Colonic mucosa (tissue), 4 donors: ENCODE measurements at regions not wholly inside any gene's neighbourhood (a gene's known extent, or its start where the extent isn't known, plus 50 kb on each side); places are given as distances from the start of the nearest gene placed in this dataset.

Source experiments
- DNase-seq: peaks from one replicate; pipeline ENCODE4 v3.0.0-alpha.2; 2020
- H3K27ac ChIP-seq: fragments of 200-600 bp; one replicate; pipeline ENCODE4 v1.8.0; 2021
- H3K27me3 ChIP-seq: fragments of 200-600 bp; one replicate; pipeline ENCODE4 v1.8.0; 2021
- H3K36me3 ChIP-seq: fragments of 200-600 bp; one replicate; pipeline ENCODE4 v1.8.0; 2021
- H3K4me1 ChIP-seq: fragments of 200-600 bp; one replicate; pipeline ENCODE4 v1.8.0; 2021; ENCODE audit warnings: mild to moderate bottlenecking
- H3K4me3 ChIP-seq: fragments of 200-600 bp; one replicate; pipeline ENCODE4 v1.8.0; 2021
- H3K9ac ChIP-seq, 2 donors: one replicate each; pipeline ENCODE4 v1.7.0; 2013; ENCODE audit warnings: control low read depth in 2 of 2, low read depth in 2 of 2, low read length in 2 of 2
- H3K9me3 ChIP-seq: fragments of 200-600 bp; one replicate; pipeline ENCODE4 v1.8.0; 2021
- CTCF ChIP-seq: fragments of 200-600 bp; IDR thresholded peaks from one replicate; pipeline ENCODE4 v1.8.0; 2022; ENCODE audit warnings: antibody characterized with exemption, mild to moderate bottlenecking
- intact Hi-C: fragments of 100-400 bp; cut with DNase I; formaldehyde crosslinking; loops from one replicate; pipeline ENCODE4 v1.14.1; 2022
- donor health status: healthy.
- donor health status: DM: no; HTN: no; CAD: no.
- donor health status: DM: no; HTN: no; CAD: no.

DNA sequence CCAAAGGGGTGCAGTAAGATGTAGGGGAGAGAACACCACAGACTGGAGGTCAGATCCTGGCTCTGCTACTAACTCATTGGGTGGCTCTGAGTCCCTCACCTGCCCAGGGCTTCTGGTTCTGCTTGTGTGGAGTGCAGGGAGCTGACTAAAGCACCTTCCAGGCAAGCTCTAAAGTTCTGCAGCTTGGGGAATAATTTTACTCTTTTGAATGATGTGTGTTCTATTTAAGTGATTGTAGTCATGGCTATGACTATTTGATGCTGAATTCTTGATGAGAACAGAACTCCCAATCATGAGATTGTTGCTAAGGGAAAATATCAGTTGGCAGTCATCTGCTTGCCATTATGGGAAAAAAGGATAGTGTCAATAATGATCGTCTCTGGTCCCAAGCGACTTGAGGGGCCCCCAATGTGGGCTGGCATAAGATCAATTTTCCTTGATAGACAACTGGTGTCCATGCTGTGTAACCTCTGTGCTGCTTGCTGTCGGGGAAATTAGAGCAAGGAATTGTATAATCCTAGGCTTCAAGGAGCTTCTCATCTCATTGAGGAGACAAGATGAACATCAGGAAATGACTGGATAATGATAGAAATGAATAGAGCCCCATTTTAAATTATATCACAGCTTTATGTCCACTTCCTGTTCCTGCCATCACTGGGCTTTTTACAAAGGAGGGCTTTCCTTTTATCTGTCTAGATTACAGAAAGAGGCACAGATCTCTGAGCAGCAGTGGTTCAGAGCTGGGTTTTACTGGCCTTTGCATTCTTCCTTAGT lies 131.7 kb downstream of the SLC4A3 start:
- TF ChIP-seq CTCF: no peak

GRCh38 chr2:219759801-219760200 lies 132.4 kb downstream of the SLC4A3 start:
- intact Hi-C loops: no loop called here
- Histone ChIP-seq H3K27me3 (no peaks in the 10 kb centered on the region), H3K4me1 (no peaks in the 10 kb centered on the region), H3K9me3 (no peaks in the 10 kb centered on the region), H3K4me3 (no peak overlapping the region), H3K27ac (no peak overlapping the region), H3K36me3 (no peaks in the 10 kb centered on the region), H3K9ac (no peak overlapping the region)
- TF ChIP-seq CTCF: no peak
- no peak for DNase-seq

More for the DNA sequence above, 131.7 kb downstream of the SLC4A3 start:
- Histone ChIP-seq H3K36me3 (no peaks in the 10 kb centered on the region), H3K4me1 (no peaks in the 10 kb centered on the region), H3K27me3 (no peaks in the 10 kb centered on the region), H3K9ac (no peak overlapping the region), H3K4me3 (no peak overlapping the region), H3K27ac (no peak overlapping the region), H3K9me3 (no peaks in the 10 kb centered on the region)
- DNase-seq: no peak
- intact Hi-C loops: no loop called here

DNA sequence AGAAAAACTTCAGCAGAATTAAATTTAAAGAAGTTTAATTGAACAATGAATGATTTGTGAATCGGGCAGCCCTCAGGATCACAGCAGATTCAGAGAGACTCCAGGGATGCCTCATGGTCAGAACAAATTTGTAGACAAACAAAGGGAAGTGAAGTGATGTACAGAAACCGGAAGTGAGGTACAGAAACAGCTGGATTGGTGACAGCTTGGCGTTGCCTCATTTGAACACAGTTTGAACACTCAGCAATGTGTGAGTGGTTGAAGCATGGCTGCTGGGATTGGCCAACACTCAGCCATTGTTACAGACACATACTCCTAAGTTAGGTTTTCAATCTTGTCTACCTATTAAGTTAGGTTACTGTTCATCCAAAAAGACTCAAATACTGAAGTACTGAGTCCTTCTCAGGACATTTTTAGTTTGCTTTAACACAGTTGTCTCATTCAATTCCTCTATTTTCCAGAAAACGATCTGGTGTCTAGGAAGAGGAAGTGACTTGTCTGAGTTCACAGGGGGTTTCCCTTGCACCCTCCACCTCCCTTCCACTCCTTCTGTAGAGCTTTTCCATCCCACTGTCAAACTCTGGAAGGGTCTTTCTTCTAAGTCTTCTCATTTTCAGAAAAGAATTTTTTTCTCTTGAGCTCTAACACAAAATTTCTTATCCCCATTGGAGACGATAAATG lies 137.9 kb downstream of the SLC4A3 start:
- Histone ChIP-seq H3K9ac (no peak overlapping the region), H3K36me3 (no peaks in the 10 kb centered on the region), H3K4me3 (no peak overlapping the region), H3K27ac (no peak overlapping the region), H3K9me3 (no peaks in the 10 kb centered on the region), H3K4me1 (no peaks in the 10 kb centered on the region), H3K27me3 (no peaks in the 10 kb centered on the region)
- no peak for TF ChIP-seq CTCF
- DNase-seq: no peak
- intact Hi-C loops: no loop called here

GRCh38 chr2:219766658-219767057 lies 139.2 kb downstream of the SLC4A3 start:
- DNase-seq: no peak
- no peaks in the 10 kb centered on the region for H3K36me3 ChIP-seq
- TF ChIP-seq CTCF: no peak
- intact Hi-C loops: no loop called here
- no peaks in the 10 kb centered on the region for H3K27me3 ChIP-seq
- no peak overlapping the region for H3K27ac ChIP-seq
- no peaks in the 10 kb centered on the region for H3K4me1 ChIP-seq
- H3K9me3 ChIP-seq: no peaks in the 10 kb centered on the region
- no peak overlapping the region for H3K4me3 ChIP-seq
- H3K9ac ChIP-seq: no peak overlapping the region

GRCh38 chr2:219769090-219769910 lies 141.9 kb downstream of the SLC4A3 start:
- Histone ChIP-seq H3K4me3 (no peak overlapping the region), H3K9ac (no peak overlapping the region), H3K27ac (no peak overlapping the region), H3K36me3 (no peaks in the 10 kb centered on the region), H3K4me1 (no peaks in the 10 kb centered on the region), H3K27me3 (no peaks in the 10 kb centered on the region), H3K9me3 (no peaks in the 10 kb centered on the region)
- TF ChIP-seq CTCF: no peak
- intact Hi-C loops: no loop called here
- DNase-seq: no peak
